Bronchial epithelial cell (primary cell): ENCODE measurements at regions not wholly inside any gene's neighbourhood (a gene's known extent, or its start where the extent isn't known, plus 50 kb on each side); places are given as distances from the start of the nearest gene placed in this dataset.
A peak's percentile ranks its signal among the peaks of the same experiment; 100 is the strongest.
"Not testable (repeated sequence)": the region's sequence is repeated elsewhere in the genome, so short reads cannot be mapped to it uniquely, and the experiment has no call there.

Experiments
- DNase-seq: peaks from one replicate; pipeline ENCODE4 v3.0.0-alpha.2; 2010; ENCODE audit warnings: low read depth
- FAIRE-seq: peaks from 2 replicates; lab custom pipeline; 2011; peaks lifted over from hg19 to GRCh38; lab: Jason Lieb, UNC
- H3K27me3 ChIP-seq: 2 replicates; pipeline ENCODE4 v1.5.1; 2011; ENCODE audit warnings: low read length; ENCODE audit not compliant: control insufficient read depth, insufficient read depth
- H3K36me3 ChIP-seq: 2 replicates; pipeline ENCODE4 v1.5.1; 2011; ENCODE audit warnings: low read length; ENCODE audit not compliant: control insufficient read depth, insufficient read depth
- H3K4me3 ChIP-seq: 2 replicates; pipeline ENCODE4 v1.5.1; 2011; ENCODE audit warnings: mild to moderate bottlenecking, low read depth, low read length, control low read depth
- TF ChIP-seq, protein P1 (sequence below): IDR thresholded peaks from 2 replicates; pipeline ENCODE4 v1.5.1; 2011; ENCODE audit warnings: mild to moderate bottlenecking, moderate library complexity, low read length, control low read depth, inconsistent platforms; ENCODE audit not compliant: insufficient read depth, severe bottlenecking

DNA sequence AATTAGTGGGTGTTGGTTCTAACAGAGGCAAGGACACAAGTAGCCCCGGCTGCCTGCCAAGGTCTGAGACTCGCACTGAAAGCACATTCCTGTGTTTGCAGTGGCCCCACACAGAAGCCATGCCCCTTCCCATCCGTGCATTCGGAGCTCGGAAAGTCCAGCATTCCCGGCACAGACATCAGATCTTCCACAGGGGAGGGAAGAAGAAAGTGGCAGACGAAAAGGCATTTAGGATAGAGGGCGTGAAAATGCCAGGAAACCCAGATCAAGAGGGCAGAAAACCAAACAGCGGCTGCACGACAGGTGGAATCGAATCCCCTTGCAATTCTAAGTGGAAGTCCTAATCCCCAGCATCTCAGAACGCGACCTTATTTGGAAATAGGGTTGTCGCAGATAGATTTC, 105.5 kb upstream of the ASB18 start:
- Histone ChIP-seq H3K27me3 (no peaks in the 10 kb centered on the region), H3K4me3 (no peak overlapping the region), H3K36me3 (peaks cover 1% of the 10 kb centered on the region)
- FAIRE-seq: no peak
- TF ChIP-seq, protein P1, sequence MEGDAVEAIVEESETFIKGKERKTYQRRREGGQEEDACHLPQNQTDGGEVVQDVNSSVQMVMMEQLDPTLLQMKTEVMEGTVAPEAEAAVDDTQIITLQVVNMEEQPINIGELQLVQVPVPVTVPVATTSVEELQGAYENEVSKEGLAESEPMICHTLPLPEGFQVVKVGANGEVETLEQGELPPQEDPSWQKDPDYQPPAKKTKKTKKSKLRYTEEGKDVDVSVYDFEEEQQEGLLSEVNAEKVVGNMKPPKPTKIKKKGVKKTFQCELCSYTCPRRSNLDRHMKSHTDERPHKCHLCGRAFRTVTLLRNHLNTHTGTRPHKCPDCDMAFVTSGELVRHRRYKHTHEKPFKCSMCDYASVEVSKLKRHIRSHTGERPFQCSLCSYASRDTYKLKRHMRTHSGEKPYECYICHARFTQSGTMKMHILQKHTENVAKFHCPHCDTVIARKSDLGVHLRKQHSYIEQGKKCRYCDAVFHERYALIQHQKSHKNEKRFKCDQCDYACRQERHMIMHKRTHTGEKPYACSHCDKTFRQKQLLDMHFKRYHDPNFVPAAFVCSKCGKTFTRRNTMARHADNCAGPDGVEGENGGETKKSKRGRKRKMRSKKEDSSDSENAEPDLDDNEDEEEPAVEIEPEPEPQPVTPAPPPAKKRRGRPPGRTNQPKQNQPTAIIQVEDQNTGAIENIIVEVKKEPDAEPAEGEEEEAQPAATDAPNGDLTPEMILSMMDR: no peak
- DNase-seq: no peak

DNA sequence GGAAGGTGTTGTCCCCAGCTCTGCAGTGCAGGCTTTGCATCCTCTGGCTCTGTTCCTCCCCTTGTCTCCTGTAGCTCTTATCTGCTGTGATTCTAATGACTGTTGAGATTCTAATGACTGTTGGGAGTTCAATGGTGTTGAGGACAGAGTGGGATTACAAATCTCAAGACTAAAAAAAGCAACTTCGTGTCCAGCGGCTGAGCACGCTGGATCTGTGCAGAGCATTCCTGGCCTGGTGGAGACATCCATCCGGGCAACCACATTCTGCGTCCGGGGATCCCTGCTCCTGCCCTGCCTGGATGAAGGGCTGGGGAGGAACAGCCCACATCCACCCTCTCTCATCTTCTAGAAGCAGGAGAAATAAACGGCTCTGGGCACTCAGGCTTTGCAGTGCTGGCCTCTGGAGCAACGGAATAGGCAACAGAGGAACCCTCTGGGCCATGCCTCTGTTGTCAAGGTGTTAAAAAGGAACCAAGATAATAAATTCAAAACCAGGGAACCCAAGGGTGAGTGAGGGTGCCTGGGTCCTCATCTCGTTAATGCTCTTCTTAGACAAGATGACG, 106.7 kb upstream of the ASB18 start:
- TF ChIP-seq, protein P1: no peak
- H3K36me3 ChIP-seq: peaks cover 1% of the 10 kb centered on the region
- FAIRE-seq: peak; percentile 13
- DNase-seq: no peak
- H3K4me3 ChIP-seq: no peak overlapping the region
- H3K27me3 ChIP-seq: no peaks in the 10 kb centered on the region

DNA sequence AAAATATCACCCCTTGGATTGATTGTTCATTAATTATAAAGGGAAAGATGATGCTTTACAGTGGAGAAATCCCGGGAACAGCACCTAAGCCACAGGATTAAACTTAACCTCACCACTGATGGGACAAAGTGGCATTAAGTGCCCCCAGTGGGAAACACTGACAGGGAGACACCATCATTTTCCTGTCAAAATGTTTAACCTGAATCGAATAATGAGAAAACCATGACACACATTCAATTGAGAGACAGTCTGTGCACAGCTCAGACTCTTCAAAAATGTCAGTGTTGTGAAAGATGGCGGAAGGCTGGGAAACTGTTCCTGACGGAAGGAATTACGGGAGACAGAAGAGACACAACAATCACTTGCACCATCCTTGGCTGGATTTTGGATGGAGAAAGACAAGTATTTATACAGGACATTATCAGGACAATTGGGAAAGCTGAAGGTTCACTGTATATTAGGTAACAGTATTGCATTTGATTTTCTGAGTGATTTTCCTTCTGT, 111.8 kb upstream of the ASB18 start:
- no peaks in the 10 kb centered on the region for H3K27me3 ChIP-seq
- DNase-seq: no peak
- no peak overlapping the region for H3K4me3 ChIP-seq
- TF ChIP-seq, protein P1: no peak
- H3K36me3 ChIP-seq: no peaks in the 10 kb centered on the region
- FAIRE-seq: no peak

DNA sequence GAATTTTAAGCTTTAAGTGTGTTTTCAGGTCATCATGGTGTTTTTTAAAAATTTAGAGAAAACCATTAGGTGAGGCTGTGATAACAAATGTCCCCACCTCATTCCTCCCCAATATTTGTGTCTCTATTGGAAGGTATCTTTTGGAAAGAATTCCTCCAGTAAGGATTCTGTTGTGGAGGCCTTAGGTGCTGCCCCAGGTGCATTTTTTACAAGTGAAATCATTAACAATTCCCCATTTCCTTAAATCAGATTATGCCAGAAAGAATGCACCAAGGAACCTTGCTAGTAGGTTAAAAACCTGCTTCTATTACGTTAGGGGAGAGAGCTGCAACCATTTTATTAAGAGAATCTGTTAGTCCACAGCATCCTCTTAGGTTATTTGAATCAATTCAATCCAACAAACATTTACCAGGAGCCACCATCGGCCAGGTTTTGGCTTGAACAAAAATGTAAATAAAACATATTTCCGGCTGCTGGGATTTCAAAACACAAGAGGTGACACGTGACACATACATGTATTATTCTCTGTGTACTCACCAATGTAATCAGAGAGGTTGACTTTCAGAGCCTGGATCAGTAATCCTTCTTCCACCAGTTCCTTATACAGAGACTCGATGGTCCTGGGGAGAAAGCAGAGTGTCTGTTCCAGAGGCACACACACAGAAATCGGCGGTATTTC, 112.5 kb upstream of the ASB18 start:
- DNase-seq (peak; percentile 66), FAIRE-seq (no peak)
- TF ChIP-seq, protein P1: no peak

DNA sequence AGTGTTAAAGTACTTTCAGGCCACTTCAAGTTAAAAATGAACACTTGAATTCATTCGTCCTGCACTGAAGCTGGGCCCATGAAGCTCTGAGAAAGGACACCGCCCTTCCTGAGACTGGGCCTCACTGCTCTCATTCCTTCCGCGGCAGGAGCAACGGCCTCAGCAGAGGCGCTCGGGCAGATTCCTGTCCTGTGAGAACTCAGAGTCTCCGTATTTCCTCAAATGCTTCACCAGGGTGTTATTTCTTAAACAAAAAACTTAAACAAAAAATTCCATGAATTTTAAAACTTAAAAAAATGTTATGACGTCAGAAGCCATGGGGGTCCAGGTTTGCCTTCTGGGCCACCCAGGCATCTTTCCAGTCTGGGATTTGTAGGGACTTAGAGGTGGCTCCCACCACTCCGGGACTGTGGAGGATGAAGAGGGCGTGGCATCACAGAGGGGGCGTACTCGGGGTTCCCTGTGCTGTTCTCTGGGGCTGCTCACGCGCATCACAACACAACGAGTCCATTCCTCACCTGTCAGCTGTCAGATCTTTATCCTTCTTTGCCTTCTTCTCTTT, 115.9 kb upstream of the ASB18 start:
- TF ChIP-seq, protein P1: no peak
- H3K4me3 ChIP-seq: no peak overlapping the region
- no peaks in the 10 kb centered on the region for H3K27me3 ChIP-seq
- no peaks in the 10 kb centered on the region for H3K36me3 ChIP-seq
- no peak for FAIRE-seq
- DNase-seq: no peak

More for the DNA sequence above, 112.5 kb upstream of the ASB18 start:
- Histone ChIP-seq H3K36me3 (no peaks in the 10 kb centered on the region), H3K4me3 (no peak overlapping the region), H3K27me3 (no peaks in the 10 kb centered on the region)

DNA sequence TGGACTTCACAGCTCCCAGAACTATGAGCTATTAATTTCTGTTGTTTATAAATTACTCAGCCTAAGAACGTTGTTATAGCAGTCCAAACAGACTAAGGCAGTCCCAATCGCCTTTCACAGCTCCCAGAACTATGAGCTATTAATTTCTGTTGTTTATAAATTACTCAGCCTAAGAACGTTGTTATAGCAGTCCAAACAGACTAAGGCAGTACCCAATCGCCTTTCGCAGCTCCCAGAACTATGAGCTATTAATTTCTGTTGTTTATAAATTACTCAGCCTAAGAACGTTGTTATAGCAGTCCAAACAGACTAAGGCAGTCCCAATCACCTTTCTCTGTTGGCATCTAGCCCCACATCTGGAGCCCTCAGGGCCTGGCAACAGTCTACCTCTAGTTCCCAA, 117.0 kb upstream of the ASB18 start:
- FAIRE-seq, DNase-seq, H3K36me3 ChIP-seq, H3K4me3 ChIP-seq, H3K27me3 ChIP-seq: not testable (repeated sequence)

DNA sequence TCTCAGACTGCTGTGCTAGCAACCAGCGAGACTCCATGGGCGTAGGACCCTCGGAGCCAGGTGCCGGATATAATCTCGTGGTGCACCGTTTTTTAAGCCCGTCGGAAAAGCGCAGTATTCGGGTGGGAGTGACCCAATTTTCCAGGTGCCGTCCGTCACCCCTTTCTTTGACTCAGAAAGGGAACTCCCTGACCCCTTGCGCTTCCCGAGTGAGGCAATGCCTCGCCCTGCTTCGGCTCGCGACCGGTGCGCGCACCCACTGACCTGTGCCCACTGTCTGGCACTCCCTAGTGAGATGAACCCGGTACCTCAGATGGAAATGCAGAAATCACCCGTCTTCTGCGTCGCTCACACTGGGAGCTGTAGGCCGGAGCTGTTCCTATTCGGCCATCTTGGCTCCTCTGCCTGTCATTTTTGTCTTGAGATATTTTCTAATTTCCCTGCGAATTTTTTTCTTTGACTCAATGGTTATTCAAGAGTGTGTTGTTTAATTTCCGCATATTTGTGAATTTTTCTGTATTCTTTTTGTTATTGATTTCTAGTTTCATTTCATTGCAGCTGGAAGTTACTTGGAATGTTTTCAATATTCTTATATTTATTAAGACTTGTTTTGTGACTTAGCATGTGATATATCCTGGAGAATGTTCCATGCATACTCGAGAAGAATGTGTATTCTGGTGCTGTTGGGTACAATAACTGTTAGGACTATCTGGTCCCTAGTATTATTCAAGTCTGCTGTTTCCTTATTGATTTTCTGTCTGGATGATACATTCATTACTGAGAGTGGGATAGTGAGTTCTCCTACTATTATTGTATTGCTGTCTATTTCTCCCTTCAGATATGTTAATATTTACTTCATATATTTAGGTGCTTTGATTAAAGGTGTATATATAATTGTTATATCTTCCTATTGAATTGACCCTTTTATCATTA, 125.3 kb upstream of the ASB18 start:
- H3K27me3 ChIP-seq, DNase-seq, H3K4me3 ChIP-seq, FAIRE-seq, H3K36me3 ChIP-seq: not testable (repeated sequence)
